Bronchial epithelial cell (primary cell): ENCODE measurements at regions not wholly inside any gene's neighbourhood (a gene's known extent, or its start where the extent isn't known, plus 50 kb on each side); places are given as distances from the start of the nearest gene placed in this dataset.

Experiments used
- DNase-seq: peaks from one replicate; pipeline ENCODE4 v3.0.0-alpha.2; 2010; ENCODE audit warnings: low read depth
- FAIRE-seq: peaks from 2 replicates; lab custom pipeline; 2011; peaks lifted over from hg19 to GRCh38; lab: Jason Lieb, UNC
- H3K27me3 ChIP-seq: 2 replicates; pipeline ENCODE4 v1.5.1; 2011; ENCODE audit warnings: low read length; ENCODE audit not compliant: control insufficient read depth, insufficient read depth
- H3K36me3 ChIP-seq: 2 replicates; pipeline ENCODE4 v1.5.1; 2011; ENCODE audit warnings: low read length; ENCODE audit not compliant: control insufficient read depth, insufficient read depth
- H3K4me3 ChIP-seq: 2 replicates; pipeline ENCODE4 v1.5.1; 2011; ENCODE audit warnings: mild to moderate bottlenecking, low read depth, low read length, control low read depth
- CTCF ChIP-seq: IDR thresholded peaks from 2 replicates; pipeline ENCODE4 v1.5.1; 2011; ENCODE audit warnings: mild to moderate bottlenecking, moderate library complexity, low read length, control low read depth, inconsistent platforms; ENCODE audit not compliant: insufficient read depth, severe bottlenecking

- FAIRE-seq = no peak
- no peak for TF ChIP-seq CTCF
These were observed 134.6 kb upstream of the PPP1R26 start for GRCh38 chr9:135344915-135345500.

GRCh38 chr9:135345775-135346433 lies 133.7 kb upstream of the PPP1R26 start:
- FAIRE-seq = no peak
- Histone ChIP-seq H3K36me3 (no peaks in the 10 kb centered on the region), H3K27me3 (no peaks in the 10 kb centered on the region), H3K4me3 (no peak overlapping the region)
- DNase-seq = no peak
- no peak for TF ChIP-seq CTCF

More at GRCh38 chr9:135344915-135345500, 134.6 kb upstream of the PPP1R26 start:
- no peak for DNase-seq
- Histone ChIP-seq H3K27me3 (no peaks in the 10 kb centered on the region), H3K4me3 (no peak overlapping the region), H3K36me3 (no peaks in the 10 kb centered on the region)

GRCh38 chr9:135346438-135347050 lies 133.0 kb upstream of the PPP1R26 start:
- TF ChIP-seq CTCF = no peak
- H3K27me3 ChIP-seq = no peaks in the 10 kb centered on the region
- no peak for DNase-seq
- H3K4me3 ChIP-seq = no peak overlapping the region
- no peaks in the 10 kb centered on the region for H3K36me3 ChIP-seq
- no peak for FAIRE-seq

GRCh38 chr9:135347461-135347860 lies 132.1 kb upstream of the PPP1R26 start:
- DNase-seq (no peak), FAIRE-seq (no peak)
- no peaks in the 10 kb centered on the region for H3K27me3 ChIP-seq
- no peak for TF ChIP-seq CTCF
- H3K4me3 ChIP-seq = no peak overlapping the region
- H3K36me3 ChIP-seq = no peaks in the 10 kb centered on the region

GRCh38 chr9:135348076-135348787 lies 131.3 kb upstream of the PPP1R26 start:
- FAIRE-seq (no peak), DNase-seq (no peak)
- no peaks in the 10 kb centered on the region for H3K27me3 ChIP-seq
- no peak for TF ChIP-seq CTCF
- no peaks in the 10 kb centered on the region for H3K36me3 ChIP-seq
- H3K4me3 ChIP-seq = no peak overlapping the region
